ENCODE measurements at regions not wholly inside any gene's neighbourhood (a gene's known extent, or its start where the extent isn't known, plus 50 kb on each side); places are given as distances from the start of the nearest gene placed in this dataset.

- WGBS, 2 donors: 83 to 92% methylated on average over 1 of the region's 1 CpG
- TF ChIP-seq POLR2A (IDR thresholded peaks at IDR 0.05): no peak
- TF ChIP-seq, protein P1, sequence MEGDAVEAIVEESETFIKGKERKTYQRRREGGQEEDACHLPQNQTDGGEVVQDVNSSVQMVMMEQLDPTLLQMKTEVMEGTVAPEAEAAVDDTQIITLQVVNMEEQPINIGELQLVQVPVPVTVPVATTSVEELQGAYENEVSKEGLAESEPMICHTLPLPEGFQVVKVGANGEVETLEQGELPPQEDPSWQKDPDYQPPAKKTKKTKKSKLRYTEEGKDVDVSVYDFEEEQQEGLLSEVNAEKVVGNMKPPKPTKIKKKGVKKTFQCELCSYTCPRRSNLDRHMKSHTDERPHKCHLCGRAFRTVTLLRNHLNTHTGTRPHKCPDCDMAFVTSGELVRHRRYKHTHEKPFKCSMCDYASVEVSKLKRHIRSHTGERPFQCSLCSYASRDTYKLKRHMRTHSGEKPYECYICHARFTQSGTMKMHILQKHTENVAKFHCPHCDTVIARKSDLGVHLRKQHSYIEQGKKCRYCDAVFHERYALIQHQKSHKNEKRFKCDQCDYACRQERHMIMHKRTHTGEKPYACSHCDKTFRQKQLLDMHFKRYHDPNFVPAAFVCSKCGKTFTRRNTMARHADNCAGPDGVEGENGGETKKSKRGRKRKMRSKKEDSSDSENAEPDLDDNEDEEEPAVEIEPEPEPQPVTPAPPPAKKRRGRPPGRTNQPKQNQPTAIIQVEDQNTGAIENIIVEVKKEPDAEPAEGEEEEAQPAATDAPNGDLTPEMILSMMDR (IDR thresholded peaks at IDR 0.05): no peak
- no peak overlapping the region for H3K4me3 ChIP-seq (ENCODE audit: low read depth, poor library complexity, severe bottlenecking)
- no peak for DNase-seq (ENCODE audit: low spot score in 2 of 2)
- intact Hi-C loops (cut with DNase I; ENCODE audit: low total_unique reads): no loop called here
These were observed 178.7 kb upstream of the IL15 start for GRCh38 chr4:141457653-141458052.

GRCh38 chr4:141458501-141458900 is 177.9 kb upstream of the IL15 start:
- no peak for TF ChIP-seq POLR2A (IDR thresholded peaks at IDR 0.05)
- TF ChIP-seq, protein P1 (IDR thresholded peaks at IDR 0.05): no peak
- intact Hi-C loops (cut with DNase I; ENCODE audit: low total_unique reads): no loop called here
- no peak for DNase-seq (ENCODE audit: low spot score in 2 of 2)
- 38 to 49% methylated on average over 3 of the region's 3 CpGs for WGBS, 2 donors
- no peak overlapping the region for H3K4me3 ChIP-seq (ENCODE audit: low read depth, poor library complexity, severe bottlenecking)

- no peak overlapping the region for H3K4me3 ChIP-seq (ENCODE audit: low read depth, poor library complexity, severe bottlenecking)
- 86 to 95% methylated on average over 1 of the region's 1 CpG for WGBS, 2 donors
- no peak for DNase-seq (ENCODE audit: low spot score in 2 of 2)
- TF ChIP-seq POLR2A (IDR thresholded peaks at IDR 0.05): no peak
- TF ChIP-seq, protein P1 (IDR thresholded peaks at IDR 0.05): no peak
- intact Hi-C loops (cut with DNase I; ENCODE audit: low total_unique reads): no loop called here
These were observed 177.4 kb upstream of the IL15 start for GRCh38 chr4:141459020-141459419.

GRCh38 chr4:141462361-141462760 is 174.0 kb upstream of the IL15 start:
- 50 to 63% methylated on average over 2 of the region's 2 CpGs for WGBS, 2 donors
- no peak overlapping the region for H3K4me3 ChIP-seq (ENCODE audit: low read depth, poor library complexity, severe bottlenecking)
- intact Hi-C loops (cut with DNase I; ENCODE audit: low total_unique reads): no loop called here
- TF ChIP-seq, protein P1 (IDR thresholded peaks at IDR 0.05): no peak
- TF ChIP-seq POLR2A (IDR thresholded peaks at IDR 0.05): no peak
- DNase-seq (ENCODE audit: low spot score in 2 of 2): no peak

DNA sequence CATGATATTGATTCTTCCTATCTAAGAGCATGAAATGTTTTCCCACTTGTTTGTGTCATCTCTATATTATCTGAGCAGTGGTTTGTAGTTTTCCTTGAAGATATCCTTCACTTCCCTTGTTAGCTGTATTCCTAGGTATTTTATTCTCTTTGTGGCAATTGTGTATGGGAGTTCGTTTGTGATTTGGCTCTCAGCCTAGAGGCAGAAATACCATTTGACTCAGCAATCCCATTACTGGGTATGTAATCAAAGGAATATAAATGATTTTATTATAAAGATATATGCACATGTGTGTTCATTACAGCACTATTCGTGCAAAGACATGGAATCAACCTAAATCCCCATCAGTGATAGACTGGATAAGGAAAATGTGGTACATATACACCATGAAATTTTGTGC is 172.7 kb upstream of the IL15 start:
- DNase-seq (ENCODE audit: low spot score in 2 of 2): no peak
- TF ChIP-seq, protein P1 (IDR thresholded peaks at IDR 0.05): no peak
- TF ChIP-seq POLR2A (IDR thresholded peaks at IDR 0.05): no peak
- no peak overlapping the region for H3K4me3 ChIP-seq (ENCODE audit: low read depth, poor library complexity, severe bottlenecking)
- intact Hi-C loops (cut with DNase I; ENCODE audit: low total_unique reads): no loop called here
- WGBS, 2 donors: 37 to 49% methylated on average over 2 of the region's 2 CpGs

DNA sequence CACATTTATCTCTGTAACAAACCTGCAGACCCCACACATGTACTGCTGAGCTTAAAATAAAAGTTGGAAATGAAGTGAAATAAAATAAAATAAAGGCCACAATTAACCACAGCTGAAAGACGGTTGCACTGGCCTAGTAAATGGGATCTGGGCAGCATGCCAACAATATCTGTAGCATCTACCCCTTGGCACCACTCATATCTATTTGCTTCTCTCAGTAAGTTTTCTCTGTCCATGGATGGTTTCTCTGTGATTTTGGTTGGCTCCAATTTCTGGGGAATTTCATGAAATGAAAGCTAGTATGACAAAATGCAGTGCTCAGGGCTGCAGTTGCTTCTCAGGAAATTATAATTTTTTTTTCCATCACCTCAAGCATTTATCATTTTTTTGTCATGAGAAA is 172.0 kb upstream of the IL15 start:
- TF ChIP-seq POLR2A (IDR thresholded peaks at IDR 0.05): no peak
- TF ChIP-seq, protein P1 (IDR thresholded peaks at IDR 0.05): no peak
- WGBS, 2 donors: 19 to 28% methylated on average over 1 of the region's 1 CpG
- H3K4me3 ChIP-seq (ENCODE audit: low read depth, poor library complexity, severe bottlenecking): no peak overlapping the region
- intact Hi-C loops (cut with DNase I; ENCODE audit: low total_unique reads): no loop called here
- no peak for DNase-seq (ENCODE audit: low spot score in 2 of 2)
